ENCODE measurements at regions not wholly inside any gene's neighbourhood (a gene's known extent, or its start where the extent isn't known, plus 50 kb on each side); places are given as distances from the start of the nearest gene placed in this dataset.

DNA sequence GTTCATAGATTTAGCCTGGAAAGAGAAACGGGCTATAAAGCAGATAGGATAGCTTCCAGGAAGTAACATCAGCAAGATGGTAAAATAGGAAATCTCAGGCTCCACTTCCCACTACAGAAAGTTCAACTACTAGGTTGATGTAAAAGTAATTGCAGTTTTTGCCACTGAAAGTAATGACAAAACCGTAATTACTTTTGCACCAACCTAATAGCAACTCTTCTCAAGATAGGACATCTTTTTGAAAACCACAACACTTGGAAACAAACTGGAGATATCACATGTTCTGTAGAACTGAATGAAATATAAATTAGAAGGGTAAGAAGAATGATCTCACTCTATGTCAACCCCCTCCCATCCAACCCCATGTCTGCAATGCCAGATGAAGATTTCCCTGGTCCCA lies 1154.3 kb downstream of the BCL11A start:
- Histone ChIP-seq H3K4me3 (no peak overlapping the region), H3K9ac (ENCODE audit: control insufficient read depth, insufficient read depth, low read length) (no peak overlapping the region), H3K4me1 (ENCODE audit: control insufficient read depth, insufficient read depth, low read length) (no peaks in the 10 kb centered on the region), H3K27me3 (replicated peaks in 1 of 2; ENCODE audit: control insufficient read depth in 2 of 2, insufficient read depth in 2 of 2, low read length in 1 of 2) (no peaks in the 10 kb centered on the region), H3K36me3 (ENCODE audit: control insufficient read depth in 2 of 2, insufficient read depth in 2 of 2, low read length in 1 of 2) (no peaks in the 10 kb centered on the region), H3K9me3 (replicated peaks; ENCODE audit: control insufficient read depth, insufficient read depth, low read length) (no peaks in the 10 kb centered on the region), H2AFZ (ENCODE audit: control insufficient read depth, low read depth, low read length) (no peak overlapping the region), H4K20me1 (ENCODE audit: control insufficient read depth, insufficient read depth) (no peaks in the 10 kb centered on the region), H3K27ac (ENCODE audit: control insufficient read depth, insufficient read depth) (no peak overlapping the region), H3K4me2 (ENCODE audit: control insufficient read depth, insufficient read depth) (no peak overlapping the region), H3K79me2 (ENCODE audit: control insufficient read depth, insufficient read depth, low read length) (no peaks in the 10 kb centered on the region)
- in situ Hi-C loops (cut with MboI) (no loop called here), intact Hi-C loops (cut with micrococcal nuclease; ENCODE audit: unreplicated experiment) (no loop called here)
- WGBS (ENCODE audit: insufficient coverage, insufficient replicate concordance, low lambda C conversion rate, missing lambda C conversion rate): 0% methylated on average over 2 of the region's 2 CpGs
- TF ChIP-seq MYC (IDR thresholded peaks at IDR 0.05; ENCODE audit: insufficient read depth, insufficient read length, insufficient replicate concordance, low read length, severe bottlenecking): no peak
- no peak for TF ChIP-seq RCOR1 (conservative IDR thresholded peaks at IDR 0.05; ENCODE audit: low read depth, low read length)
- no peak for TF ChIP-seq STAT3 (IDR thresholded peaks at IDR 0.05; ENCODE audit: low read depth, low read length)
- TF ChIP-seq, protein P1, sequence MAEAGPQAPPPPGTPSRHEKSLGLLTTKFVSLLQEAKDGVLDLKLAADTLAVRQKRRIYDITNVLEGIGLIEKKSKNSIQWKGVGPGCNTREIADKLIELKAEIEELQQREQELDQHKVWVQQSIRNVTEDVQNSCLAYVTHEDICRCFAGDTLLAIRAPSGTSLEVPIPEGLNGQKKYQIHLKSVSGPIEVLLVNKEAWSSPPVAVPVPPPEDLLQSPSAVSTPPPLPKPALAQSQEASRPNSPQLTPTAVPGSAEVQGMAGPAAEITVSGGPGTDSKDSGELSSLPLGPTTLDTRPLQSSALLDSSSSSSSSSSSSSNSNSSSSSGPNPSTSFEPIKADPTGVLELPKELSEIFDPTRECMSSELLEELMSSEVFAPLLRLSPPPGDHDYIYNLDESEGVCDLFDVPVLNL (IDR thresholded peaks at IDR 0.05; ENCODE audit: low read depth, low read length): no peak
- no peak for TF ChIP-seq POLR2A (IDR thresholded peaks at IDR 0.05; ENCODE audit: low read depth, low read length)
- TF ChIP-seq SP1 (IDR thresholded peaks at IDR 0.05; ENCODE audit: low read depth, low read length): no peak
- TF ChIP-seq ZNF207 (IDR thresholded peaks at IDR 0.05; ENCODE audit: borderline replicate concordance): no peak
- TF ChIP-seq, protein P2, sequence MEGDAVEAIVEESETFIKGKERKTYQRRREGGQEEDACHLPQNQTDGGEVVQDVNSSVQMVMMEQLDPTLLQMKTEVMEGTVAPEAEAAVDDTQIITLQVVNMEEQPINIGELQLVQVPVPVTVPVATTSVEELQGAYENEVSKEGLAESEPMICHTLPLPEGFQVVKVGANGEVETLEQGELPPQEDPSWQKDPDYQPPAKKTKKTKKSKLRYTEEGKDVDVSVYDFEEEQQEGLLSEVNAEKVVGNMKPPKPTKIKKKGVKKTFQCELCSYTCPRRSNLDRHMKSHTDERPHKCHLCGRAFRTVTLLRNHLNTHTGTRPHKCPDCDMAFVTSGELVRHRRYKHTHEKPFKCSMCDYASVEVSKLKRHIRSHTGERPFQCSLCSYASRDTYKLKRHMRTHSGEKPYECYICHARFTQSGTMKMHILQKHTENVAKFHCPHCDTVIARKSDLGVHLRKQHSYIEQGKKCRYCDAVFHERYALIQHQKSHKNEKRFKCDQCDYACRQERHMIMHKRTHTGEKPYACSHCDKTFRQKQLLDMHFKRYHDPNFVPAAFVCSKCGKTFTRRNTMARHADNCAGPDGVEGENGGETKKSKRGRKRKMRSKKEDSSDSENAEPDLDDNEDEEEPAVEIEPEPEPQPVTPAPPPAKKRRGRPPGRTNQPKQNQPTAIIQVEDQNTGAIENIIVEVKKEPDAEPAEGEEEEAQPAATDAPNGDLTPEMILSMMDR (IDR thresholded peaks at IDR 0.05 in 2 of 3, conservative IDR thresholded peaks at IDR 0.05 in 1 of 3; ENCODE audit: control insufficient read depth in 2 of 3, extremely low read depth in 1 of 3, insufficient read depth in 1 of 3, low read depth in 3 of 3, low read length in 3 of 3): no peak
- no peak for TF ChIP-seq MEF2A (IDR thresholded peaks at IDR 0.05; ENCODE audit: insufficient read depth, low read depth, low read length)
- TF ChIP-seq YY1 (IDR thresholded peaks at IDR 0.05; ENCODE audit: low read depth, low read length): no peak
- TF ChIP-seq FOXK2 (IDR thresholded peaks at IDR 0.05): no peak
- TF ChIP-seq ZNF217 (IDR thresholded peaks at IDR 0.05): no peak
- TF ChIP-seq ETV6 (conservative IDR thresholded peaks at IDR 0.05 in 1 of 2, IDR thresholded peaks at IDR 0.05 in 1 of 2; ENCODE audit: borderline replicate concordance in 1 of 2, low read depth in 1 of 2): no peak
- no peak for TF ChIP-seq JUNB (IDR thresholded peaks at IDR 0.05)
- ATAC-seq: no peak
- BruUV-seq (replicated peaks): no TSS peak
- CTCF ChIA-PET: no interaction called here
- SMC1A ChIA-PET (ENCODE audit: uncharacterized antibody, unreplicated experiment): no interaction called here
- RAD21 ChIA-PET (ENCODE audit: unreplicated experiment): no interaction called here
- no peak for FAIRE-seq
- DNase-seq (ENCODE audit: low read depth, low spot score): no peak
- POLR2A ChIA-PET: no interaction called here

Data from GM12878 (cell line).